Lung microvascular endothelial cell (primary cell): ENCODE measurements at regions not wholly inside any gene's neighbourhood (a gene's known extent, or its start where the extent isn't known, plus 50 kb on each side); places are given as distances from the start of the nearest gene placed in this dataset.

ENCODE experiments used
- DNase-seq, 2 donors: peaks; one replicate each; pipeline versions ENCODE4 v3.0.0 to v3.0.0-alpha.2; 2010; ENCODE audit warnings: low read depth in 2 of 2

- peak; percentile 68 to 85 for DNase-seq
Measured at GRCh38 chr11:128330203-128330602, 257.2 kb downstream of the ETS1 start.

GRCh38 chr11:128328955-128329551 is 258.3 kb downstream of the ETS1 start:
- peak; percentile 53 to 93 for DNase-seq

GRCh38 chr11:128327274-128327673 is 260.1 kb downstream of the ETS1 start:
- DNase-seq = no peak

- DNase-seq = no peak
Measured at GRCh38 chr11:128326791-128327190, 260.6 kb downstream of the ETS1 start.

GRCh38 chr11:128324531-128325141 is 262.7 kb downstream of the ETS1 start:
- DNase-seq = no peak

GRCh38 chr11:128324051-128324481 is 263.3 kb downstream of the ETS1 start:
- no peak for DNase-seq

- DNase-seq = peak; percentile 47 to 59
Measured at GRCh38 chr11:128323381-128323780, 264.0 kb downstream of the ETS1 start.

GRCh38 chr11:128318856-128319474 is 268.4 kb downstream of the ETS1 start:
- peak; percentile 22 to 79 for DNase-seq

- DNase-seq = no peak
Measured at GRCh38 chr11:128316541-128317227, 270.7 kb downstream of the ETS1 start.

- DNase-seq = peak in 1 of 2 donors; percentile 66
Measured at GRCh38 chr11:128315933-128316332, 271.4 kb downstream of the ETS1 start.

GRCh38 chr11:128313931-128314330 is 273.4 kb downstream of the ETS1 start:
- DNase-seq = peak in 1 of 2 donors; percentile 77

GRCh38 chr11:128311742-128312719 is 275.3 kb downstream of the ETS1 start:
- no peak for DNase-seq

- no peak for DNase-seq
Measured at GRCh38 chr11:128310676-128311445, 276.5 kb downstream of the ETS1 start.

- DNase-seq = peak in 1 of 2 donors; percentile 35
Measured at GRCh38 chr11:128310005-128310404, 277.4 kb downstream of the ETS1 start.

- DNase-seq = no peak
Measured at GRCh38 chr11:128308794-128309193, 278.6 kb downstream of the ETS1 start.

GRCh38 chr11:128305588-128305987 is 281.8 kb downstream of the ETS1 start:
- DNase-seq = no peak

GRCh38 chr11:128304666-128305485 is 282.5 kb downstream of the ETS1 start:
- DNase-seq = no peak

- DNase-seq = no peak
Measured at GRCh38 chr11:128304116-128304515, 283.2 kb downstream of the ETS1 start.

- no peak for DNase-seq
Measured at GRCh38 chr11:128303383-128303782, 284.0 kb downstream of the ETS1 start.
